HEK293 (cell line): ENCODE measurements at regions not wholly inside any gene's neighbourhood (a gene's known extent, or its start where the extent isn't known, plus 50 kb on each side); places are given as distances from the start of the nearest gene placed in this dataset.

Experiments
- TCF7L2 ChIP-seq: IDR thresholded peaks from 2 replicates; pipeline ENCODE4 v1.6.1; 2011; ENCODE audit warnings: low read depth, mild to moderate bottlenecking, inconsistent platforms, low read length, moderate library complexity, borderline replicate concordance
- TF ChIP-seq, protein P1 (sequence below): IDR thresholded peaks from 2 replicates; pipeline ENCODE4 v1.6.1; 2011; ENCODE audit warnings: mild to moderate bottlenecking, low read depth, low read length, borderline replicate concordance
- TF ChIP-seq, protein P2 (sequence below): fragments of 450-650 bp; formaldehyde crosslinking; IDR thresholded peaks from 2 replicates; pipeline ENCODE4 v1.5.1; 2016; ENCODE audit warnings: missing biosample characterization, missing genetic modification characterization
- TF ChIP-seq, protein P3 (sequence below): fragments of 450-650 bp; formaldehyde crosslinking; IDR thresholded peaks from 2 replicates; pipeline ENCODE4 v1.5.1; 2017; ENCODE audit warnings: missing biosample characterization, missing genetic modification characterization
- TF ChIP-seq, protein P4 (sequence below): fragments of 450-650 bp; formaldehyde crosslinking; optimal IDR thresholded peaks from 2 replicates; pipeline ENCODE3; 2016; ENCODE audit warnings: missing biosample characterization, mild to moderate bottlenecking, missing genetic modification characterization

DNA sequence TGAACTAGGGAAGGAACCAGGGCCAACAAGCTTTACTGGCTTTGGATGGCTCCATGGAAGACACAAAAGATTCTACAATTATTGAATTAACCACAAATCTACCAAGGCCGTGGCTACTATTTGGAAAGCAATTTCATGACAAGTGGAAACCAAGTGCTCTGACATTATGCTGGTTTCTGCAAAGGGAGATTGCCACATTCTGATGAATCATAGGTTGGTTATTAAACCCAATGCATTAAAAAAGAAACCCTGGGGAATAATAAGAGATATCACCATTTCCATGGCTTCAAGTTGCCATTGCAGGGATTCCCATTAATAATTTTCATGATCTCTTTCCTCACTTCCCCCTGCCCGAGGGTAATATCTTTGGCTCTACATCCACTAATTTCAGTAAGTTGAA is 359.2 kb upstream of the NCAM2 start:
- TF ChIP-seq TCF7L2 = no peak
- TF ChIP-seq, protein P1, sequence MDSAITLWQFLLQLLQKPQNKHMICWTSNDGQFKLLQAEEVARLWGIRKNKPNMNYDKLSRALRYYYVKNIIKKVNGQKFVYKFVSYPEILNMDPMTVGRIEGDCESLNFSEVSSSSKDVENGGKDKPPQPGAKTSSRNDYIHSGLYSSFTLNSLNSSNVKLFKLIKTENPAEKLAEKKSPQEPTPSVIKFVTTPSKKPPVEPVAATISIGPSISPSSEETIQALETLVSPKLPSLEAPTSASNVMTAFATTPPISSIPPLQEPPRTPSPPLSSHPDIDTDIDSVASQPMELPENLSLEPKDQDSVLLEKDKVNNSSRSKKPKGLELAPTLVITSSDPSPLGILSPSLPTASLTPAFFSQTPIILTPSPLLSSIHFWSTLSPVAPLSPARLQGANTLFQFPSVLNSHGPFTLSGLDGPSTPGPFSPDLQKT = no peak
- TF ChIP-seq, protein P2, sequence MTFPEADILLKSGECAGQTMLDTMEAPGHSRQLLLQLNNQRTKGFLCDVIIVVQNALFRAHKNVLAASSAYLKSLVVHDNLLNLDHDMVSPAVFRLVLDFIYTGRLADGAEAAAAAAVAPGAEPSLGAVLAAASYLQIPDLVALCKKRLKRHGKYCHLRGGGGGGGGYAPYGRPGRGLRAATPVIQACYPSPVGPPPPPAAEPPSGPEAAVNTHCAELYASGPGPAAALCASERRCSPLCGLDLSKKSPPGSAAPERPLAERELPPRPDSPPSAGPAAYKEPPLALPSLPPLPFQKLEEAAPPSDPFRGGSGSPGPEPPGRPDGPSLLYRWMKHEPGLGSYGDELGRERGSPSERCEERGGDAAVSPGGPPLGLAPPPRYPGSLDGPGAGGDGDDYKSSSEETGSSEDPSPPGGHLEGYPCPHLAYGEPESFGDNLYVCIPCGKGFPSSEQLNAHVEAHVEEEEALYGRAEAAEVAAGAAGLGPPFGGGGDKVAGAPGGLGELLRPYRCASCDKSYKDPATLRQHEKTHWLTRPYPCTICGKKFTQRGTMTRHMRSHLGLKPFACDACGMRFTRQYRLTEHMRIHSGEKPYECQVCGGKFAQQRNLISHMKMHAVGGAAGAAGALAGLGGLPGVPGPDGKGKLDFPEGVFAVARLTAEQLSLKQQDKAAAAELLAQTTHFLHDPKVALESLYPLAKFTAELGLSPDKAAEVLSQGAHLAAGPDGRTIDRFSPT (tag by site-specific recombination) = no peak
- TF ChIP-seq, protein P3, sequence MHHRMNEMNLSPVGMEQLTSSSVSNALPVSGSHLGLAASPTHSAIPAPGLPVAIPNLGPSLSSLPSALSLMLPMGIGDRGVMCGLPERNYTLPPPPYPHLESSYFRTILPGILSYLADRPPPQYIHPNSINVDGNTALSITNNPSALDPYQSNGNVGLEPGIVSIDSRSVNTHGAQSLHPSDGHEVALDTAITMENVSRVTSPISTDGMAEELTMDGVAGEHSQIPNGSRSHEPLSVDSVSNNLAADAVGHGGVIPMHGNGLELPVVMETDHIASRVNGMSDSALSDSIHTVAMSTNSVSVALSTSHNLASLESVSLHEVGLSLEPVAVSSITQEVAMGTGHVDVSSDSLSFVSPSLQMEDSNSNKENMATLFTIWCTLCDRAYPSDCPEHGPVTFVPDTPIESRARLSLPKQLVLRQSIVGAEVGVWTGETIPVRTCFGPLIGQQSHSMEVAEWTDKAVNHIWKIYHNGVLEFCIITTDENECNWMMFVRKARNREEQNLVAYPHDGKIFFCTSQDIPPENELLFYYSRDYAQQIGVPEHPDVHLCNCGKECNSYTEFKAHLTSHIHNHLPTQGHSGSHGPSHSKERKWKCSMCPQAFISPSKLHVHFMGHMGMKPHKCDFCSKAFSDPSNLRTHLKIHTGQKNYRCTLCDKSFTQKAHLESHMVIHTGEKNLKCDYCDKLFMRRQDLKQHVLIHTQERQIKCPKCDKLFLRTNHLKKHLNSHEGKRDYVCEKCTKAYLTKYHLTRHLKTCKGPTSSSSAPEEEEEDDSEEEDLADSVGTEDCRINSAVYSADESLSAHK (tag by site-specific recombination) = no peak
- TF ChIP-seq, protein P4, sequence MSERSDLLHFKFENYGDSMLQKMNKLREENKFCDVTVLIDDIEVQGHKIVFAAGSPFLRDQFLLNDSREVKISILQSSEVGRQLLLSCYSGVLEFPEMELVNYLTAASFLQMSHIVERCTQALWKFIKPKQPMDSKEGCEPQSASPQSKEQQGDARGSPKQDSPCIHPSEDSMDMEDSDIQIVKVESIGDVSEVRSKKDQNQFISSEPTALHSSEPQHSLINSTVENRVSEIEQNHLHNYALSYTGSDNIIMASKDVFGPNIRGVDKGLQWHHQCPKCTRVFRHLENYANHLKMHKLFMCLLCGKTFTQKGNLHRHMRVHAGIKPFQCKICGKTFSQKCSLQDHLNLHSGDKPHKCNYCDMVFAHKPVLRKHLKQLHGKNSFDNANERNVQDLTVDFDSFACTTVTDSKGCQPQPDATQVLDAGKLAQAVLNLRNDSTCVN (tag by site-specific recombination) = no peak
